IMR-90 (cell line): ENCODE measurements at regions not wholly inside any gene's neighbourhood (a gene's known extent, or its start where the extent isn't known, plus 50 kb on each side); places are given as distances from the start of the nearest gene placed in this dataset.

ENCODE experiments used
- ATAC-seq: fragments of 200-7000 bp; cut with Tn5 transposase; 2 replicates; pipeline ENCODE4 v1.9.1; 2020; ENCODE audit warnings: low read depth, mild to moderate bottlenecking, moderate library complexity
- BruUV-seq: library from RNA; stranded (reverse); fragments of 400-500 nt; replicated peaks from 2 replicates; lab custom pipeline; 2021; lab: Mats Ljungman, UMichigan
- CTCF ChIA-PET: fragments of 300-600 bp; formaldehyde crosslinking; extraction: SDS; loops from one replicate; lab custom pipeline; 2021; ENCODE audit warnings: antibody characterized with exemption; lab: Yijun Ruan, JAX
- POLR2A ChIA-PET: fragments of 300-600 bp; sonication (Branson Sonifier 250); formaldehyde crosslinking; loops from one replicate; lab custom pipeline; 2022; ENCODE audit warnings: antibody characterized with exemption; ENCODE audit not compliant: unreplicated experiment; lab: Charles Lee
- DNase-seq: peaks from one replicate; pipeline ENCODE4 v3.0.0; 2013
- H2AFZ ChIP-seq: replicated peaks from 2 replicates; pipeline ENCODE3; 2013; ENCODE audit warnings: low read length, mild to moderate bottlenecking; ENCODE audit not compliant: poor library complexity
- H2AK5ac ChIP-seq: 2 replicates; pipeline ENCODE4 v1.6.1; 2013; ENCODE audit warnings: low read depth, low read length, inconsistent platforms
- H2AK9ac ChIP-seq: replicated peaks from 2 replicates; pipeline ENCODE3; 2013; ENCODE audit warnings: mild to moderate bottlenecking, low read depth, low read length, moderate library complexity; ENCODE audit not compliant: poor library complexity
- H2BK120ac ChIP-seq: 2 replicates; pipeline ENCODE4 v1.6.1; 2013; ENCODE audit warnings: low read depth, low read length, inconsistent platforms
- H2BK15ac ChIP-seq: 3 replicates; pipeline ENCODE4 v1.6.1; 2013; ENCODE audit warnings: low read depth, low read length, inconsistent platforms
- H2BK20ac ChIP-seq: 2 replicates; pipeline ENCODE4 v1.6.1; 2013; ENCODE audit warnings: low read depth, mild to moderate bottlenecking, inconsistent platforms, low read length, moderate library complexity
- H2BK5ac ChIP-seq: 2 replicates; pipeline ENCODE4 v1.6.1; 2013; ENCODE audit warnings: mild to moderate bottlenecking, low read depth, low read length, inconsistent platforms; ENCODE audit not compliant: poor library complexity, severe bottlenecking
- H3K14ac ChIP-seq: replicated peaks from 2 replicates; pipeline ENCODE4 v1.6.1; 2013; ENCODE audit warnings: low read depth, low read length, inconsistent platforms
- H3K18ac ChIP-seq: 2 replicates; pipeline ENCODE4 v1.6.1; 2013; ENCODE audit warnings: low read depth, low read length, control low read depth
- H3K23ac ChIP-seq: 2 replicates; pipeline ENCODE4 v1.6.1; 2013; ENCODE audit warnings: low read depth, low read length, inconsistent platforms
- H3K27ac ChIP-seq: 2 replicates; pipeline ENCODE4 v1.5.1; 2013; ENCODE audit warnings: mild to moderate bottlenecking, control low read depth, low read length; ENCODE audit not compliant: insufficient read depth
- H3K27me3 ChIP-seq: 2 replicates; pipeline ENCODE4 v1.6.1; 2013; ENCODE audit warnings: low read length; ENCODE audit not compliant: control insufficient read depth, insufficient read depth
- H3K36me3 ChIP-seq: 2 replicates; pipeline ENCODE4 v1.6.1; 2013; ENCODE audit warnings: low read length, mixed read lengths; ENCODE audit not compliant: control insufficient read depth, insufficient read depth
- H3K4ac ChIP-seq: 2 replicates; pipeline ENCODE4 v1.6.1; 2013; ENCODE audit warnings: low read depth, low read length, inconsistent platforms
- H3K4me1 ChIP-seq: 2 replicates; pipeline ENCODE4 v1.6.1; 2013; ENCODE audit warnings: low read length, mixed read lengths; ENCODE audit not compliant: control insufficient read depth, insufficient read depth
- H3K4me2 ChIP-seq: 2 replicates; pipeline ENCODE4 v1.6.1; 2013; ENCODE audit warnings: low read depth, mild to moderate bottlenecking, control low read depth, low read length, moderate library complexity
- H3K4me3 ChIP-seq: 2 replicates; pipeline ENCODE4 v1.5.1; 2013; ENCODE audit warnings: low read depth, mild to moderate bottlenecking, control low read depth, low read length, moderate library complexity; ENCODE audit not compliant: insufficient read depth
- H3K56ac ChIP-seq: 2 replicates; pipeline ENCODE4 v1.6.1; 2013; ENCODE audit warnings: low read length, inconsistent platforms; ENCODE audit not compliant: insufficient read depth; ENCODE audit errors: extremely low read depth
- H3K79me1 ChIP-seq, 2 experiments: 2 replicates each; pipeline ENCODE4 v1.6.1; 2013; ENCODE audit warnings: low read length in 2 of 2, inconsistent platforms in 1 of 2, low read depth in 1 of 2
- H3K9ac ChIP-seq: 2 replicates; pipeline ENCODE4 v1.6.1; 2013; ENCODE audit warnings: low read depth, low read length, control low read depth
- H3K9me1 ChIP-seq: 2 replicates; pipeline ENCODE4 v1.6.1; 2013; ENCODE audit warnings: low read length, inconsistent platforms; ENCODE audit not compliant: insufficient read depth
- H3K9me3 ChIP-seq: 2 replicates; pipeline ENCODE4 v1.6.1; 2013; ENCODE audit warnings: low read length; ENCODE audit not compliant: control insufficient read depth, insufficient read depth
- H4K20me1 ChIP-seq: 2 replicates; pipeline ENCODE4 v1.6.1; 2013; ENCODE audit warnings: low read length, inconsistent platforms; ENCODE audit not compliant: insufficient read depth
- H4K5ac ChIP-seq: 2 replicates; pipeline ENCODE4 v1.6.1; 2013; ENCODE audit warnings: mild to moderate bottlenecking, low read depth, low read length, control low read depth
- H4K8ac ChIP-seq, 2 experiments: 2 replicates each; pipeline ENCODE4 v1.6.1; 2013; ENCODE audit warnings: low read depth in 2 of 2, low read length in 2 of 2, control low read depth in 1 of 2, inconsistent platforms in 1 of 2
- H4K91ac ChIP-seq: 2 replicates; pipeline ENCODE4 v1.6.1; 2013; ENCODE audit warnings: low read depth, low read length, inconsistent platforms; ENCODE audit not compliant: insufficient read depth
- CHD1 ChIP-seq: IDR thresholded peaks from 2 replicates; pipeline ENCODE4 v1.6.1; 2012; ENCODE audit warnings: low read depth, low read length, improper control_type of control experiment
- CTCF ChIP-seq: conservative IDR thresholded peaks from 2 replicates; pipeline ENCODE4 v1.5.1; 2012; ENCODE audit warnings: mild to moderate bottlenecking, low read depth, low read length, improper control_type of control experiment
- ELK1 ChIP-seq: fragments of 150-350 bp; IDR thresholded peaks from 2 replicates; pipeline ENCODE4 v1.6.1; 2016; ENCODE audit warnings: low read depth, mild to moderate bottlenecking, low read length, moderate library complexity, borderline replicate concordance
- POLR2A ChIP-seq: IDR thresholded peaks from 2 replicates; pipeline ENCODE4 v1.6.1; 2012; ENCODE audit warnings: mild to moderate bottlenecking, low read depth, low read length
- RAD21 ChIP-seq: IDR thresholded peaks from 2 replicates; pipeline ENCODE4 v1.6.1; 2012; ENCODE audit warnings: low read length, improper control_type of control experiment
- RCOR1 ChIP-seq: IDR thresholded peaks from 2 replicates; pipeline ENCODE4 v1.6.1; 2012; ENCODE audit warnings: mild to moderate bottlenecking, low read length, improper control_type of control experiment; ENCODE audit not compliant: insufficient replicate concordance
- SMC3 ChIP-seq: fragments of 150-350 bp; IDR thresholded peaks from 2 replicates; pipeline ENCODE4 v1.6.1; 2016; ENCODE audit warnings: low read depth, mild to moderate bottlenecking, antibody characterized with exemption, low read length, moderate library complexity
- WGBS, 2 experiments: methylation state at CpG; one replicate each; pipeline versions ENCODE4 v1.1.5 to v1.1.7; 2013; ENCODE audit warnings: missing lambda C conversion rate in 2 of 2; ENCODE audit not compliant: insufficient read length in 1 of 2; ENCODE audit errors: extremely low coverage in 2 of 2; 5-methylcytosine and 5-hydroxymethylcytosine counted together
- dilution Hi-C: fragments of 300-500 bp; cut with HindIII; formaldehyde crosslinking; loops from one replicate; pipeline ENCODE4 v1.14.3; 2018; ENCODE audit warnings: low sequenced_read_pairs; ENCODE audit not compliant: unreplicated experiment
- in situ Hi-C: fragments of 300-500 bp; cut with MboI; formaldehyde crosslinking; loops from 3 replicates; pipeline ENCODE4 v1.14.3; 2019; ENCODE audit warnings: low sequenced_read_pairs, inconsistent platforms, mixed read lengths
- intact Hi-C: fragments of 100-400 bp; cut with micrococcal nuclease; formaldehyde crosslinking; loops from 2 replicates; pipeline ENCODE4 v1.10.0; 2022

GRCh38 chr4:101475246-101475645 is 127.9 kb upstream of the PPP3CA start:
- no peak overlapping the region for H4K91ac ChIP-seq
- no peaks in the 10 kb centered on the region for H3K4me1 ChIP-seq
- no peak overlapping the region for H3K27ac ChIP-seq
- H2BK120ac ChIP-seq, result no peak overlapping the region
- H3K4me2 ChIP-seq, result no peak overlapping the region
- no CpG with 5 or more reads among the region's 1 CpG for WGBS, 2 experiments
- CTCF ChIA-PET, result no interaction called here
- no peak overlapping the region for H3K9ac ChIP-seq
- in situ Hi-C loops, result no loop called here
- intact Hi-C loops, result no loop called here
- no peak overlapping the region for H3K4me3 ChIP-seq
- H2BK20ac ChIP-seq, result no peak overlapping the region
- no peak overlapping the region for H3K4ac ChIP-seq
- no peaks in the 10 kb centered on the region for H4K20me1 ChIP-seq
- H3K9me1 ChIP-seq, result no peaks in the 10 kb centered on the region
- H2BK5ac ChIP-seq, result no peak overlapping the region
- H3K36me3 ChIP-seq, result no peaks in the 10 kb centered on the region
- TF ChIP-seq SMC3 (no peak), ELK1 (no peak), CHD1 (no peak), RAD21 (no peak), POLR2A (no peak), RCOR1 (no peak), CTCF (no peak)
- dilution Hi-C loops, result no loop called here
- no peak overlapping the region for H2AFZ ChIP-seq
- DNase-seq (no peak), ATAC-seq (no peak)
- H3K27me3 ChIP-seq, result no peaks in the 10 kb centered on the region; the same call in 1 of the 2 replicates
- no peaks in the 10 kb centered on the region for H3K79me1 ChIP-seq
- H4K5ac ChIP-seq, result no peak overlapping the region
- BruUV-seq, result no TSS peak
- H2BK15ac ChIP-seq, result no peak overlapping the region
- no peak overlapping the region for H2AK9ac ChIP-seq
- H3K56ac ChIP-seq, result no peak overlapping the region
- no peak overlapping the region for H3K18ac ChIP-seq
- no peak overlapping the region for H3K14ac ChIP-seq
- no peaks in the 10 kb centered on the region for H3K9me3 ChIP-seq
- H4K8ac ChIP-seq, result no peak overlapping the region
- no peak overlapping the region for H3K23ac ChIP-seq
- no peak overlapping the region for H2AK5ac ChIP-seq
- POLR2A ChIA-PET, result no interaction called here
